Ovary (tissue), 3 donors: ENCODE measurements at regions not wholly inside any gene's neighbourhood (a gene's known extent, or its start where the extent isn't known, plus 50 kb on each side); places are given as distances from the start of the nearest gene placed in this dataset.
"Not testable (repeated sequence)": the region's sequence is repeated elsewhere in the genome, so short reads cannot be mapped to it uniquely, and the experiment has no call there.

Experiments
- EP300 ChIP-seq: sonication (generic); formaldehyde crosslinking; IDR thresholded peaks from one replicate; pipeline ENCODE4 v1.6.1; 2017; ENCODE audit warnings: antibody characterized with exemption
- POLR2A ChIP-seq: fragments of 450-650 bp; IDR thresholded peaks from one replicate; pipeline ENCODE4 v1.6.1; 2017; ENCODE audit warnings: antibody characterized with exemption, mild to moderate bottlenecking, moderate library complexity
- TF ChIP-seq, protein P1 (sequence below), 3 donors: fragments of 450-650 bp in 2 of 3; fragments of 200-600 bp in 1 of 3; IDR thresholded peaks; one replicate each; pipeline versions ENCODE4 v1.5.1 to v1.8.0; 2016 to 2022; ENCODE audit warnings: antibody characterized with exemption in 3 of 3, mild to moderate bottlenecking in 1 of 3
- donor health status: DM: no; HTN: no; CAD: no.

DNA sequence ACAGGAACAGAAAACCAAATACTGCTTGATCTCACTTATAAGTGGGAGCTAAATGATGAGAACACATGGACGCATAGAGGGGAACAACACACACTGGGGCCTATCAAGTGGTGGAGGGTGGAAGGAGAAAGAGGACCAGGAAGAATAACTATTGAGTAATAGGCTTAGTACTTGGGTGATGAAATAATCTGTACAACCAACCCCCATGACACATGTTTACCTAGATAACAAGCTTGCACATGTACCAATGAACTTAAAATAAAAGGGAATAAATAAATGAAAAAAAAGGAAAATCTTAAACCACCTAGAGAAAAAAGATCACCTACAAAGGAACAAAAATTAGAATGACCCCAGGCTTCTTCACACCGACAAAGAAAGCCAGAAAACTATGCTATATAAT is 133.5 kb downstream of the KLRB1 start:
- not testable (repeated sequence) for TF ChIP-seq POLR2A, EP300
- TF ChIP-seq, protein P1, sequence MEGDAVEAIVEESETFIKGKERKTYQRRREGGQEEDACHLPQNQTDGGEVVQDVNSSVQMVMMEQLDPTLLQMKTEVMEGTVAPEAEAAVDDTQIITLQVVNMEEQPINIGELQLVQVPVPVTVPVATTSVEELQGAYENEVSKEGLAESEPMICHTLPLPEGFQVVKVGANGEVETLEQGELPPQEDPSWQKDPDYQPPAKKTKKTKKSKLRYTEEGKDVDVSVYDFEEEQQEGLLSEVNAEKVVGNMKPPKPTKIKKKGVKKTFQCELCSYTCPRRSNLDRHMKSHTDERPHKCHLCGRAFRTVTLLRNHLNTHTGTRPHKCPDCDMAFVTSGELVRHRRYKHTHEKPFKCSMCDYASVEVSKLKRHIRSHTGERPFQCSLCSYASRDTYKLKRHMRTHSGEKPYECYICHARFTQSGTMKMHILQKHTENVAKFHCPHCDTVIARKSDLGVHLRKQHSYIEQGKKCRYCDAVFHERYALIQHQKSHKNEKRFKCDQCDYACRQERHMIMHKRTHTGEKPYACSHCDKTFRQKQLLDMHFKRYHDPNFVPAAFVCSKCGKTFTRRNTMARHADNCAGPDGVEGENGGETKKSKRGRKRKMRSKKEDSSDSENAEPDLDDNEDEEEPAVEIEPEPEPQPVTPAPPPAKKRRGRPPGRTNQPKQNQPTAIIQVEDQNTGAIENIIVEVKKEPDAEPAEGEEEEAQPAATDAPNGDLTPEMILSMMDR (IDR thresholded peaks at IDR 0.05), result not testable (repeated sequence)
